HG02642 (cell line): ENCODE measurements at regions not wholly inside any gene's neighbourhood (a gene's known extent, or its start where the extent isn't known, plus 50 kb on each side); places are given as distances from the start of the nearest gene placed in this dataset.

Experiments used
- ATAC-seq: cut with Tn5 transposase; IDR thresholded peaks from one replicate; pipeline ENCODE4 v1.9.1; 2021; ENCODE audit warnings: mild to moderate bottlenecking; ENCODE audit not compliant: unreplicated experiment, poor library complexity

GRCh38 chr2:163888591-163888990 is 152.8 kb upstream of the FIGN start:
- ATAC-seq, result no peak

GRCh38 chr2:163887182-163887581 is 151.4 kb upstream of the FIGN start:
- no peak for ATAC-seq

GRCh38 chr2:163884416-163884815 is 148.6 kb upstream of the FIGN start:
- no peak for ATAC-seq

DNA sequence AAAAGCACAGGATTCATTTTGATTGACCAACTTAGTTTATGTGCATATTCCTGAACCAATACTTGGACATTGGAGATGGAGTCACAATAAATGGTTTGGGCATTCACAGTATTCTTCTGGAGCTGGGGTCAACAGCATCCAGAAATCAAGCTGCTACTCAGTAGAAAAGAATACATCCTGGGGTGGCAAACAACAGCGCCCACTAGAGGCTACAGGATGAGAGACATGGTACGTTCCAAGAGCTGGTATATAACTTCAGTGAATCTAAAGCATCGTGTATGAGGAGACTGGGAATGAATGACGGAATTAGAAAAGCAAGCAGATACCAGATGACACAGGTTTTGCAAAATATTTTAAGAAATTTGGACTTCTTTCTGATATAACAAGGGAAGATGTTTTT is 142.9 kb upstream of the FIGN start:
- ATAC-seq, result peak; percentile 76

GRCh38 chr2:163877316-163877715 is 141.5 kb upstream of the FIGN start:
- no peak for ATAC-seq

DNA sequence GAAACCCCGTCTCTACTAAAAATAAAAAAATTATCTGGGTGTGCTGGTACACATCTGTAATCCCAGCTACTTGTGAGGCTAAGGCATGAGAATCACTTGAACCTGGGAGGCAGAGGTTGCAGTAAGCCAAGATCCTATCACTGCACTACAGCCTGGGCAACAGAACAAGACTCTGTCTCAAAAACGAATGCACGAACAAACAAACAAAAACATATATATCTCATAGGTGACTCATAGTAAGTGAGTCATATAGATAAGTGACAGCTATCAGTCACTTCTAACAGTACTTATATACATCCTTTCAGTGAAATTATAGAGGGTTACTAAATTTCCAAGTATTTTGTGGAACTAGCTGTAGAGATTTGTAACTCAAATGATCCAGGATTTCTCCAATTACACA is 127.3 kb upstream of the FIGN start:
- ATAC-seq, result no peak

DNA sequence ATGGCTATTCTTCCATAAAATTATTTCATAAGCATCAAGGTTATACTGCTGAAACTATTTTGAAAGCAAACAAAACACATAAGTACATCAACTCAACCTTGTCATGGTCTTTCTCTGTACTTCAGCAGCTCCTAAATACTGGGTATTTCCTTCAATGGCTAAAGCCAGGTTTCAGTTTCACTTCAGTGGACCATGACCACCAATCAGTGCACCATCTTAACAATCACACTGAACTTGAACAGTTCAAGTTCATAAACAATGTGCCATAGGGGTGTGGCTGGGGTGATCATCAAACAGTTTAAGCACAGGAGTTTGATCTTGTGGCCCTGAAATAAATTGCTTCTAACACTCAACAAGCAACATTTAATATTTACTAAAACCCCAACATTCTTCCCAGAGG is 124.1 kb upstream of the FIGN start:
- no peak for ATAC-seq

GRCh38 chr2:163856941-163857340 is 121.1 kb upstream of the FIGN start:
- ATAC-seq, result no peak

- no peak for ATAC-seq
Observed at GRCh38 chr2:163852616-163853015, 116.8 kb upstream of the FIGN start.

GRCh38 chr2:163849756-163850435 is 114.1 kb upstream of the FIGN start:
- no peak for ATAC-seq

DNA sequence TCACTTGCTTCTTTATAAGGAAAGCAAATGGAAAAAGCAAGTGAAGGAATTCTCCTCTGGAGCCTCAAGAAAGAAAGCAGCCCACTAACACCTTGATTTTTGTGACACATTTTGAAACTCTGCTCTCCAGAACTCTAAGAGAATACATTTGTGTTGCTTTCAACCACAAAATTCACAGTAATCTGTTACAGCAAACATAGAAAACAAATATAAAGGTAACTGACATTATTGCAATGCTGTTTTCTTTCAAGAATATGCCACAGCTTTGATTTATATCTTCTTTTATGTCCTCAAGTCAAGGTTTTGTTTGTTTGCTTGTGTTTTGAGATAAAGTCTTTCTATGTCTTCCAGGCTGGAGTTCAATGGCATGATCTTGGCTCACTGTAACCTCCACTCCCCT is 103.1 kb upstream of the FIGN start:
- no peak for ATAC-seq

DNA sequence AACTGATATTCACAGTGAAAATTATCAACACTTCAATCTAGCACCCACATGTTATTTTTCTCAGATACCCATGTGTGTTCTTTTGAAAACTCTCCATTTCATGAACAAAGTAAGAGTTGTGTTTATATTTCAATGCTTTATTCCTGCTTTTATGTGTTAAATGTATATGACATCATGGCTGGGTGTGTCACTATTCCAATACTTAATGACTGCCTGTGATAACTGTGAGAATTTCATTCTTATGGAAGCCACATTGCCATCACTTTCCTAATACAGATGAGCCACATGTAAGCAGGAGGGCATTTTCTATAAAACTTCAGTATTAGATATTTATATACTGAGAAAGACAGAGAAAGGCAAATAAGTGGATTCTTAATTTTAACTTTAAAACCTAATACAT is 100.4 kb upstream of the FIGN start:
- no peak for ATAC-seq

DNA sequence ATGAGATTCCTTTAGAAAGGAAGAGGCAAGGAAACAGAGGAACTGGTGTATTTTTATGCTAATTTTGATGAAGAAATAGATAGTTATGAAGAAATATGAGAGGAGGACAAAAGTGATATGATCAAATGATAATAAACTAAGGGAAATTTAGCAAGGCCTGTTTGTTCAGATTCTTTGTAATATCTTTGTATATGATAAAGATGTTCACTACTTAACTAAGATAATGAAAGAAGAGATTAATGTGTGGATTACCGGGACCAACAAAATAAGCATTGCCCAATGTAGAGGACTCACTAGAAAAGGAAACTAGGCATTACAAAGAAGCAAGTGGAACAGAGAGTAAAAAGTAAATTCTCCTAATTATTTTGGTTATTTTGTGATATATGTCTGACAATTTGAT is 99.0 kb upstream of the FIGN start:
- ATAC-seq, result no peak

DNA sequence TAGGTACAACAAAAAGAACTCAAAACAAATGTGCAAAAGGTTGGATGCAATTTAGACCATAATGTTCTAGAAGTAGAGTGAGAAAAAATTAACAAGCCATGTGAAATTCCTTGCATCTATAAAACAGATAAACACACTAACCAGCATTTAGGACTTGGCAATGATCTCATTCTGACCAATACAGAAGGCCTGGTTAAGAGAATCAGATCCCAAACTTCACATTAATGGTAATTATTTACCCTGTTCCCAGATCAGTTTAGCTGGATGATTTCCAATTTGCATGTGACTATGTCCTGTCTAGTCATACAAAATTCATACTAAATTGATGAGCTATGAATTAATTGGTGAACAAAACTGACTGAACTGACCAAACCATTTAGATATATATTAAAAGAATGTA is 98.4 kb upstream of the FIGN start:
- no peak for ATAC-seq

GRCh38 chr2:163828771-163829170 is 93.0 kb upstream of the FIGN start:
- no peak for ATAC-seq

GRCh38 chr2:163822033-163822432 is 86.2 kb upstream of the FIGN start:
- no peak for ATAC-seq

- no peak for ATAC-seq
Observed at GRCh38 chr2:163812926-163813520, 77.2 kb upstream of the FIGN start.

GRCh38 chr2:163808406-163808805 is 72.6 kb upstream of the FIGN start:
- no peak for ATAC-seq

GRCh38 chr2:163802284-163802683 is 66.5 kb upstream of the FIGN start:
- no peak for ATAC-seq

DNA sequence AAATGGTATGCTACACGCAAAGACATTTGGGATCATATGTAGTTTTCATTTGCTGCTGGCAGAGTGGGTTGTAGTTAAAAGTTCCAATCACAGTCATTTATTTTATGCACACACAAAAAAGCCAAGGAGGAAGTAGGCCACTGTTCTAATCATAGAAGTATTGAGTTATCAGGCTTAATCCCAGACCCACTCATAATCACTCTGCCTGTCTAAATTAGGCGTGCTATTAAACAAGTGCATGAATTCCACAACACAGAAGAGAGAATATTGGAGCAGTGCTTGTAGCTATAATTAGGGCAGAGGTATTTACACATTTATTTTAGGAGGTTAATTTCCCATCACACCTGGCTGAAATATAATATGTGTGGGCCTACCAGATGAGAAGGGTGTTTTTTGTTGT is 65.7 kb upstream of the FIGN start:
- no peak for ATAC-seq

DNA sequence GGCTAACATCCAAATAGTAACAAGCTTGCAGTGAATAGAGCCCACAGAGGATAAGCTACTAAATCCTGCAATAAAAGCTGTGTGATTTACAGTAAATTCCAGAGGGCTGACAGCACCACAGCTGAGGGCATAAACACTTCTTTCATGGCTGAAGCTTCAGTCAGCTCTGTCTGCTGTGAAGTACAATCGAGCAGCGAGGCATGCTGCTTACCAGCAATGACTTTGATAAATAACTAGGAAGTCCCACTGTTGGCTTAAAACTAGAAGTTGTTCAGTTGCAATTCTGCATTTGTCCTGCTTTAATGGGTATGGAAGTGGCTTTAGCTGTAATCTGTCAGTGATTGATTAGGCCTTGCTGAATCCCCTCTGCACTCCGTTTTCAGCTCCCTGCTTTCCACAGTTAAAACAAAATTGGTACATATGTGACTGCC is 65.2 kb upstream of the FIGN start:
- ATAC-seq, result no peak

DNA sequence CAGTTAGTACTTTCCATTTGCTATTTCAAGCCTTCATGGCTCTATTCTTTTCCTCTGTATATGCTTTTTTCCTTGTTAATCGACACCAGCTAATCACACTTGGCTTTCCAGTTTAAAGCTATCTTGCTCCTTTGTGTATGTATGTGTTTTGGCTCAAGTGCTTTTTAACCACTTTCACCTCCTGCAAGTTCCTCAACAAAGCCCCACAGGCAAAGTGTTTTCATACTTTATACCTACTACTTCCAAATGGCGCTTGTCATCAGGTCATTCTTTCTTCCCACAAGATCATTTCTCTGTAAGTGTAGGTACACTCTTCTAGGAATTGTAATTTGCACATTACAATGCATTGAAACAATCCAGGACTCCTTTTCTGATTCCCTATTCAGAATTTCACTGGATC is 64.0 kb upstream of the FIGN start:
- ATAC-seq, result no peak
